WTC11 (cell line): ENCODE measurements at regions not wholly inside any gene's neighbourhood (a gene's known extent, or its start where the extent isn't known, plus 50 kb on each side); places are given as distances from the start of the nearest gene placed in this dataset.

ENCODE experiments used
- ATAC-seq: fragments of 200-7000 bp; cut with Tn5 transposase; 2 replicates; pipeline ENCODE4 v1.10.0; 2021; ENCODE audit warnings: mild to moderate bottlenecking, moderate library complexity
- CTCF ChIA-PET: fragments of 300-600 bp; sonication (Branson Sonifier 250); formaldehyde crosslinking; loops from one replicate; lab custom pipeline; 2021; ENCODE audit warnings: antibody characterized with exemption; lab: Charles Lee
- POLR2A ChIA-PET: fragments of 350-600 bp; sonication (Branson Sonifier 250); formaldehyde crosslinking; loops from one replicate; lab custom pipeline; 2021; ENCODE audit warnings: antibody characterized with exemption; lab: Charles Lee
- DNase-seq: peaks from one replicate; pipeline ENCODE4 v3.0.0; 2021; ENCODE audit warnings: low spot score
- H3K27ac Mint-ChIP-seq: 2 replicates; pipeline ENCODE4 v1.8.0; 2021; ENCODE audit warnings: mixed read lengths
- H3K27me3 Mint-ChIP-seq: 2 replicates; pipeline ENCODE4 v1.8.0; 2021; ENCODE audit warnings: low read depth, mild to moderate bottlenecking, moderate library complexity, mixed read lengths
- H3K36me3 Mint-ChIP-seq: 2 replicates; pipeline ENCODE4 v1.8.0; 2021; ENCODE audit warnings: mixed read lengths
- H3K4me1 Mint-ChIP-seq: 2 replicates; pipeline ENCODE4 v1.8.0; 2022; ENCODE audit warnings: mixed read lengths
- H3K4me3 Mint-ChIP-seq: 2 replicates; pipeline ENCODE4 v1.8.0; 2021; ENCODE audit warnings: mild to moderate bottlenecking, moderate library complexity, mixed read lengths
- H3K9me3 Mint-ChIP-seq: 2 replicates; pipeline ENCODE4 v1.8.0; 2021; ENCODE audit warnings: mixed read lengths
- ATF2 ChIP-seq: sonication (generic); formaldehyde crosslinking; IDR thresholded peaks from 2 replicates; pipeline ENCODE4 v1.8.1; 2022; ENCODE audit warnings: low read depth, missing genetic modification reagents, borderline replicate concordance
- CBFB ChIP-seq: sonication (generic); formaldehyde crosslinking; IDR thresholded peaks from 2 replicates; pipeline ENCODE4 v1.8.1; 2022; ENCODE audit warnings: mild to moderate bottlenecking, low read depth, missing genetic modification reagents
- CTCF ChIP-seq: fragments of 200-600 bp; IDR thresholded peaks from 2 replicates; pipeline ENCODE4 v1.8.0; 2022; ENCODE audit warnings: antibody characterized with exemption
- JAZF1 ChIP-seq: fragments of 250-450 bp; sonication (Bioruptor Pico); IDR thresholded peaks from 2 replicates; pipeline ENCODE4 v1.9.0; 2021; ENCODE audit warnings: moderate library complexity, mild to moderate bottlenecking, inconsistent platforms
- MLX ChIP-seq: sonication (generic); formaldehyde crosslinking; IDR thresholded peaks from 2 replicates; pipeline ENCODE4 v1.8.1; 2023; ENCODE audit warnings: mild to moderate bottlenecking, missing genetic modification reagents, moderate library complexity
- MXD4 ChIP-seq: fragments of 250-450 bp; sonication (Bioruptor Pico); IDR thresholded peaks from 2 replicates; pipeline ENCODE4 v1.8.0; 2021; ENCODE audit warnings: mild to moderate bottlenecking, moderate library complexity, borderline replicate concordance
- PRRX2 ChIP-seq: fragments of 250-450 bp; sonication (Bioruptor Pico); IDR thresholded peaks from 2 replicates; pipeline ENCODE4 v1.8.0; 2021; ENCODE audit warnings: mild to moderate bottlenecking
- RELA ChIP-seq: sonication (generic); formaldehyde crosslinking; IDR thresholded peaks from 2 replicates; pipeline ENCODE4 v1.8.1; 2022; ENCODE audit warnings: missing genetic modification reagents, mild to moderate bottlenecking, borderline replicate concordance
- RORB ChIP-seq: fragments of 250-450 bp; sonication (Bioruptor Pico); IDR thresholded peaks from 2 replicates; pipeline ENCODE4 v1.9.0; 2021; ENCODE audit warnings: mild to moderate bottlenecking
- SMAD4 ChIP-seq: sonication (generic); formaldehyde crosslinking; IDR thresholded peaks from 2 replicates; pipeline ENCODE4 v1.8.0; 2022; ENCODE audit warnings: mild to moderate bottlenecking, missing genetic modification reagents
- TP53 ChIP-seq: sonication (generic); formaldehyde crosslinking; IDR thresholded peaks from 2 replicates; pipeline ENCODE4 v1.8.1; 2023; ENCODE audit warnings: mild to moderate bottlenecking, missing genetic modification reagents
- ZNF232 ChIP-seq: sonication (generic); formaldehyde crosslinking; IDR thresholded peaks from 2 replicates; pipeline ENCODE4 v1.8.0; 2022; ENCODE audit warnings: mild to moderate bottlenecking, missing genetic modification reagents
- ZNF416 ChIP-seq: fragments of 250-450 bp; sonication (Bioruptor Pico); IDR thresholded peaks from 2 replicates; pipeline ENCODE4 v1.9.0; 2021; ENCODE audit warnings: mild to moderate bottlenecking, inconsistent platforms
- ZNF512 ChIP-seq: sonication (generic); formaldehyde crosslinking; IDR thresholded peaks from 2 replicates; pipeline ENCODE4 v1.8.1; 2022; ENCODE audit warnings: missing genetic modification reagents, borderline replicate concordance
- TF ChIP-seq, protein P1 (sequence below): sonication (generic); formaldehyde crosslinking; IDR thresholded peaks from 2 replicates; pipeline ENCODE4 v1.8.1; 2023; ENCODE audit warnings: mild to moderate bottlenecking, missing genetic modification reagents, moderate library complexity
- TF ChIP-seq, protein P2 (sequence below): sonication (generic); formaldehyde crosslinking; IDR thresholded peaks from 2 replicates; pipeline ENCODE4 v1.8.0; 2022; ENCODE audit warnings: mild to moderate bottlenecking, missing genetic modification reagents
- TF ChIP-seq, protein P3 (sequence below): sonication (generic); formaldehyde crosslinking; conservative IDR thresholded peaks from 2 replicates; pipeline ENCODE4 v1.8.1; 2023; ENCODE audit warnings: mild to moderate bottlenecking, low read depth, missing genetic modification reagents, moderate library complexity
- TF ChIP-seq, protein P4 (sequence below): fragments of 250-450 bp; sonication (Bioruptor Pico); IDR thresholded peaks from 2 replicates; pipeline ENCODE4 v1.9.0; 2021; ENCODE audit warnings: mild to moderate bottlenecking
- TF ChIP-seq, protein P5 (sequence below): fragments of 250-450 bp; sonication (Bioruptor Pico); IDR thresholded peaks from 2 replicates; pipeline ENCODE4 v1.9.0; 2021; ENCODE audit warnings: moderate library complexity, mild to moderate bottlenecking, inconsistent platforms, borderline replicate concordance

DNA sequence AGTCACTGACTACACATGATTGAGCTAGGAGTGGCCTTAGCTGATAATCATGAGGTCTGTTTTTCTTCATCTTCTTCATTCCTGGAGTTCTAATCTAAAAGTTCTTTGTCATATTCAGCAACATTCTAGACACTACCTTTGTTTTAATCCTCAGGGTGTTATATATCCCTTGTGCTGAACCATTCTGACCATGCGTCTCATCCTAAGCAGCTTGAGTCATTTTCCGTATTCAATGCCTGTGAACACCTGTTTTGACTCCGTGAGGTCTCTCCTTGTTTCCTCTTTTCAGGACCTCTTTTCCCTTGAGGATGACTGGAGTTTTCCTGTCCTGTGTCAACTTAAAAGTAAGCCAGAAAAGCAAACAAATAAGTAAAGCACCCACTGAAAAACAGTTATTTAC, 597.9 kb downstream of the GBA3 start (continued):
- TF ChIP-seq CTCF (no peak), ATF2 (CRISPR knock-in tag) (no peak), MXD4 (CRISPR knock-in tag) (no peak)
- TF ChIP-seq, protein P1, sequence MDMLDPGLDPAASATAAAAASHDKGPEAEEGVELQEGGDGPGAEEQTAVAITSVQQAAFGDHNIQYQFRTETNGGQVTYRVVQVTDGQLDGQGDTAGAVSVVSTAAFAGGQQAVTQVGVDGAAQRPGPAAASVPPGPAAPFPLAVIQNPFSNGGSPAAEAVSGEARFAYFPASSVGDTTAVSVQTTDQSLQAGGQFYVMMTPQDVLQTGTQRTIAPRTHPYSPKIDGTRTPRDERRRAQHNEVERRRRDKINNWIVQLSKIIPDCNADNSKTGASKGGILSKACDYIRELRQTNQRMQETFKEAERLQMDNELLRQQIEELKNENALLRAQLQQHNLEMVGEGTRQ (CRISPR knock-in tag) = no peak
- TF ChIP-seq, protein P2, sequence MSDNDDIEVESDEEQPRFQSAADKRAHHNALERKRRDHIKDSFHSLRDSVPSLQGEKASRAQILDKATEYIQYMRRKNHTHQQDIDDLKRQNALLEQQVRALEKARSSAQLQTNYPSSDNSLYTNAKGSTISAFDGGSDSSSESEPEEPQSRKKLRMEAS = no peak

- DNase-seq (no peak), ATAC-seq (no peak)
- H3K4me3 Mint-ChIP-seq = no peak overlapping the region
- H3K9me3 Mint-ChIP-seq = no peaks in the 10 kb centered on the region; the same call in 1 of the 2 replicates
- H3K27ac Mint-ChIP-seq = no peak overlapping the region
- no peaks in the 10 kb centered on the region for H3K36me3 Mint-ChIP-seq
- no peaks in the 10 kb centered on the region for H3K4me1 Mint-ChIP-seq
- CTCF ChIA-PET = no interaction called here
- H3K27me3 Mint-ChIP-seq = no peaks in the 10 kb centered on the region
- POLR2A ChIA-PET = no interaction called here
- TF ChIP-seq CBFB (CRISPR knock-in tag) (no peak), PRRX2 (CRISPR knock-in tag) (no peak), SMAD4 (CRISPR knock-in tag) (no peak), RELA (CRISPR knock-in tag) (no peak), RORB (CRISPR knock-in tag) (no peak), ZNF416 (CRISPR knock-in tag) (no peak), ZNF512 (CRISPR knock-in tag) (no peak), JAZF1 (CRISPR knock-in tag) (no peak), TP53 (CRISPR knock-in tag) (no peak), MLX (CRISPR knock-in tag) (no peak), ZNF232 (CRISPR knock-in tag) (no peak)
- TF ChIP-seq, protein P3, sequence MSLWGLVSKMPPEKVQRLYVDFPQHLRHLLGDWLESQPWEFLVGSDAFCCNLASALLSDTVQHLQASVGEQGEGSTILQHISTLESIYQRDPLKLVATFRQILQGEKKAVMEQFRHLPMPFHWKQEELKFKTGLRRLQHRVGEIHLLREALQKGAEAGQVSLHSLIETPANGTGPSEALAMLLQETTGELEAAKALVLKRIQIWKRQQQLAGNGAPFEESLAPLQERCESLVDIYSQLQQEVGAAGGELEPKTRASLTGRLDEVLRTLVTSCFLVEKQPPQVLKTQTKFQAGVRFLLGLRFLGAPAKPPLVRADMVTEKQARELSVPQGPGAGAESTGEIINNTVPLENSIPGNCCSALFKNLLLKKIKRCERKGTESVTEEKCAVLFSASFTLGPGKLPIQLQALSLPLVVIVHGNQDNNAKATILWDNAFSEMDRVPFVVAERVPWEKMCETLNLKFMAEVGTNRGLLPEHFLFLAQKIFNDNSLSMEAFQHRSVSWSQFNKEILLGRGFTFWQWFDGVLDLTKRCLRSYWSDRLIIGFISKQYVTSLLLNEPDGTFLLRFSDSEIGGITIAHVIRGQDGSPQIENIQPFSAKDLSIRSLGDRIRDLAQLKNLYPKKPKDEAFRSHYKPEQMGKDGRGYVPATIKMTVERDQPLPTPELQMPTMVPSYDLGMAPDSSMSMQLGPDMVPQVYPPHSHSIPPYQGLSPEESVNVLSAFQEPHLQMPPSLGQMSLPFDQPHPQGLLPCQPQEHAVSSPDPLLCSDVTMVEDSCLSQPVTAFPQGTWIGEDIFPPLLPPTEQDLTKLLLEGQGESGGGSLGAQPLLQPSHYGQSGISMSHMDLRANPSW (CRISPR knock-in tag) = no peak
- TF ChIP-seq, protein P4, sequence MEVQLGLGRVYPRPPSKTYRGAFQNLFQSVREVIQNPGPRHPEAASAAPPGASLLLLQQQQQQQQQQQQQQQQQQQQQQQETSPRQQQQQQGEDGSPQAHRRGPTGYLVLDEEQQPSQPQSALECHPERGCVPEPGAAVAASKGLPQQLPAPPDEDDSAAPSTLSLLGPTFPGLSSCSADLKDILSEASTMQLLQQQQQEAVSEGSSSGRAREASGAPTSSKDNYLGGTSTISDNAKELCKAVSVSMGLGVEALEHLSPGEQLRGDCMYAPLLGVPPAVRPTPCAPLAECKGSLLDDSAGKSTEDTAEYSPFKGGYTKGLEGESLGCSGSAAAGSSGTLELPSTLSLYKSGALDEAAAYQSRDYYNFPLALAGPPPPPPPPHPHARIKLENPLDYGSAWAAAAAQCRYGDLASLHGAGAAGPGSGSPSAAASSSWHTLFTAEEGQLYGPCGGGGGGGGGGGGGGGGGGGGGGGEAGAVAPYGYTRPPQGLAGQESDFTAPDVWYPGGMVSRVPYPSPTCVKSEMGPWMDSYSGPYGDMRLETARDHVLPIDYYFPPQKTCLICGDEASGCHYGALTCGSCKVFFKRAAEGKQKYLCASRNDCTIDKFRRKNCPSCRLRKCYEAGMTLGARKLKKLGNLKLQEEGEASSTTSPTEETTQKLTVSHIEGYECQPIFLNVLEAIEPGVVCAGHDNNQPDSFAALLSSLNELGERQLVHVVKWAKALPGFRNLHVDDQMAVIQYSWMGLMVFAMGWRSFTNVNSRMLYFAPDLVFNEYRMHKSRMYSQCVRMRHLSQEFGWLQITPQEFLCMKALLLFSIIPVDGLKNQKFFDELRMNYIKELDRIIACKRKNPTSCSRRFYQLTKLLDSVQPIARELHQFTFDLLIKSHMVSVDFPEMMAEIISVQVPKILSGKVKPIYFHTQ (CRISPR knock-in tag) = no peak
- TF ChIP-seq, protein P5, sequence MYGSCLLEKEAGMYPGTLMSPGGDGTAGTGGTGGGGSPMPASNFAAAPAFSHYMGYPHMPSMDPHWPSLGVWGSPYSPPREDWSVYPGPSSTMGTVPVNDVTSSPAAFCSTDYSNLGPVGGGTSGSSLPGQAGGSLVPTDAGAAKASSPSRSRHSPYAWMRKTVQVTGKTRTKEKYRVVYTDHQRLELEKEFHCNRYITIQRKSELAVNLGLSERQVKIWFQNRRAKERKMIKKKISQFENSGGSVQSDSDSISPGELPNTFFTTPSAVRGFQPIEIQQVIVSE (CRISPR knock-in tag) = no peak
These were observed 586.7 kb downstream of the GBA3 start for GRCh38 chr4:23279377-23279986.
